Caco-2 (cell line): ENCODE measurements at regions not wholly inside any gene's neighbourhood (a gene's known extent, or its start where the extent isn't known, plus 50 kb on each side); places are given as distances from the start of the nearest gene placed in this dataset.

ENCODE experiments used
- BruUV-seq: library from RNA; stranded (reverse); fragments of 400-500 nt; replicated peaks from 2 replicates; lab custom pipeline; 2021; lab: Mats Ljungman, UMichigan
- CTCF ChIA-PET: fragments of 300-600 bp; sonication (Branson Sonifier 250); formaldehyde crosslinking; loops from one replicate; lab custom pipeline; 2022; ENCODE audit warnings: antibody characterized with exemption; lab: Charles Lee
- POLR2A ChIA-PET: fragments of 300-600 bp; sonication (Branson Sonifier 250); formaldehyde crosslinking; loops from one replicate; lab custom pipeline; 2022; ENCODE audit warnings: antibody characterized with exemption; lab: Charles Lee
- DNase-seq, 2 experiments: peaks; one replicate each; pipeline versions ENCODE4 v3.0.0 to v3.0.0-alpha.2; 2020 to 2022
- H3K27me3 ChIP-seq: replicated peaks from 2 replicates; pipeline ENCODE4 v1.6.0; 2011; ENCODE audit warnings: low read length; ENCODE audit not compliant: control insufficient read depth, insufficient read depth
- H3K36me3 ChIP-seq: 2 replicates; pipeline ENCODE4 v1.5.1; 2011; ENCODE audit warnings: low read length; ENCODE audit not compliant: control insufficient read depth, insufficient read depth
- H3K4me1 ChIP-seq: fragments of 250-450 bp; sonication (Bioruptor Pico); 2 replicates; pipeline ENCODE4 v1.5.1; 2020; ENCODE audit warnings: mild to moderate bottlenecking
- H3K4me3 ChIP-seq: 2 replicates; pipeline ENCODE4 v1.5.1; 2011; ENCODE audit warnings: low read depth, mild to moderate bottlenecking, control low read depth, low read length
- H3K9me3 ChIP-seq: fragments of 250-450 bp; sonication (Bioruptor Pico); 2 replicates; pipeline ENCODE4 v1.5.1; 2020; ENCODE audit warnings: mild to moderate bottlenecking, moderate library complexity
- H3K27ac Mint-ChIP-seq: one replicate; pipeline ENCODE4 v1.8.0; 2022; ENCODE audit warnings: mixed read lengths; ENCODE audit not compliant: unreplicated experiment
- H3K27me3 Mint-ChIP-seq: one replicate; pipeline ENCODE4 v1.8.0; 2022; ENCODE audit warnings: mixed read lengths; ENCODE audit not compliant: insufficient read depth, unreplicated experiment
- H3K36me3 Mint-ChIP-seq: one replicate; pipeline ENCODE4 v1.8.0; 2022; ENCODE audit warnings: mild to moderate bottlenecking, mixed read lengths; ENCODE audit not compliant: insufficient read depth, unreplicated experiment
- H3K4me1 Mint-ChIP-seq: one replicate; pipeline ENCODE4 v1.8.0; 2022; ENCODE audit warnings: low read depth, mixed read lengths; ENCODE audit not compliant: unreplicated experiment
- H3K4me3 Mint-ChIP-seq: one replicate; pipeline ENCODE4 v1.8.0; 2022; ENCODE audit warnings: mild to moderate bottlenecking, moderate library complexity, mixed read lengths; ENCODE audit not compliant: unreplicated experiment
- H3K9me3 Mint-ChIP-seq: one replicate; pipeline ENCODE4 v1.8.0; 2022; ENCODE audit warnings: mixed read lengths; ENCODE audit not compliant: unreplicated experiment
- intact Hi-C: fragments of 100-400 bp; cut with micrococcal nuclease; formaldehyde crosslinking; loops from one replicate; pipeline ENCODE4 v1.10.0; 2022; ENCODE audit not compliant: unreplicated experiment
- TF ChIP-seq, protein P1 (sequence below), 2 experiments: fragments of 200-600 bp in 1 of 2; IDR thresholded peaks; 1 replicate in 1 of 2; 2 replicates in 1 of 2; pipeline versions ENCODE4 v1.5.1 to v1.8.0; 2011 to 2022; ENCODE audit warnings: antibody characterized with exemption in 1 of 2, control low read depth in 1 of 2, inconsistent platforms in 1 of 2, low read depth in 1 of 2, low read length in 1 of 2, mild to moderate bottlenecking in 1 of 2, moderate library complexity in 1 of 2; ENCODE audit not compliant: insufficient read depth in 1 of 2, severe bottlenecking in 1 of 2, unreplicated experiment in 1 of 2

GRCh38 chr7:91338226-91339020 is 74.2 kb downstream of the FZD1 start:
- H3K36me3 ChIP-seq, result no peaks in the 10 kb centered on the region
- ChIA-PET CTCF (no interaction called here), POLR2A (no interaction called here)

GRCh38 chr7:91342346-91342745 is 78.1 kb downstream of the FZD1 start:
- Histone ChIP-seq H3K27me3 (no peaks in the 10 kb centered on the region), H3K36me3 (no peaks in the 10 kb centered on the region), H3K4me3 (no peak overlapping the region), H3K9me3 (no peaks in the 10 kb centered on the region), H3K4me1 (no peaks in the 10 kb centered on the region)
- no TSS peak for BruUV-seq
- CTCF ChIA-PET, result no interaction called here
- Mint-ChIP-seq H3K4me1 (no peaks in the 10 kb centered on the region), H3K9me3 (no peaks in the 10 kb centered on the region), H3K4me3 (no peak overlapping the region), H3K36me3 (no peaks in the 10 kb centered on the region), H3K27ac (no peak overlapping the region), H3K27me3 (peaks cover 14% of the 10 kb centered on the region)
- TF ChIP-seq, protein P1, sequence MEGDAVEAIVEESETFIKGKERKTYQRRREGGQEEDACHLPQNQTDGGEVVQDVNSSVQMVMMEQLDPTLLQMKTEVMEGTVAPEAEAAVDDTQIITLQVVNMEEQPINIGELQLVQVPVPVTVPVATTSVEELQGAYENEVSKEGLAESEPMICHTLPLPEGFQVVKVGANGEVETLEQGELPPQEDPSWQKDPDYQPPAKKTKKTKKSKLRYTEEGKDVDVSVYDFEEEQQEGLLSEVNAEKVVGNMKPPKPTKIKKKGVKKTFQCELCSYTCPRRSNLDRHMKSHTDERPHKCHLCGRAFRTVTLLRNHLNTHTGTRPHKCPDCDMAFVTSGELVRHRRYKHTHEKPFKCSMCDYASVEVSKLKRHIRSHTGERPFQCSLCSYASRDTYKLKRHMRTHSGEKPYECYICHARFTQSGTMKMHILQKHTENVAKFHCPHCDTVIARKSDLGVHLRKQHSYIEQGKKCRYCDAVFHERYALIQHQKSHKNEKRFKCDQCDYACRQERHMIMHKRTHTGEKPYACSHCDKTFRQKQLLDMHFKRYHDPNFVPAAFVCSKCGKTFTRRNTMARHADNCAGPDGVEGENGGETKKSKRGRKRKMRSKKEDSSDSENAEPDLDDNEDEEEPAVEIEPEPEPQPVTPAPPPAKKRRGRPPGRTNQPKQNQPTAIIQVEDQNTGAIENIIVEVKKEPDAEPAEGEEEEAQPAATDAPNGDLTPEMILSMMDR (IDR thresholded peaks at IDR 0.05; ENCODE audit: insufficient read depth in 1 of 2, low read depth in 1 of 2, low read length in 1 of 2, severe bottlenecking in 1 of 2, unreplicated experiment in 1 of 2), result no peak
- POLR2A ChIA-PET, result no interaction called here
- no peak for DNase-seq
- intact Hi-C loops, result no loop called here

More at GRCh38 chr7:91338226-91339020, 74.2 kb downstream of the FZD1 start:
- no peak for DNase-seq
- H3K36me3 Mint-ChIP-seq, result no peaks in the 10 kb centered on the region
- TF ChIP-seq, protein P1 (IDR thresholded peaks at IDR 0.05; ENCODE audit: insufficient read depth in 1 of 2, low read depth in 1 of 2, low read length in 1 of 2, severe bottlenecking in 1 of 2, unreplicated experiment in 1 of 2), result no peak
- Histone ChIP-seq H3K4me1 (no peaks in the 10 kb centered on the region), H3K9me3 (no peaks in the 10 kb centered on the region), H3K27me3 (no peaks in the 10 kb centered on the region), H3K4me3 (no peak overlapping the region)
- no peak overlapping the region for H3K4me3 Mint-ChIP-seq
- peaks cover 20% of the 10 kb centered on the region for H3K27me3 Mint-ChIP-seq
- no peaks in the 10 kb centered on the region for H3K4me1 Mint-ChIP-seq
- no peak overlapping the region for H3K27ac Mint-ChIP-seq
- BruUV-seq, result no TSS peak
- intact Hi-C loops, result no loop called here
- H3K9me3 Mint-ChIP-seq, result no peaks in the 10 kb centered on the region

DNA sequence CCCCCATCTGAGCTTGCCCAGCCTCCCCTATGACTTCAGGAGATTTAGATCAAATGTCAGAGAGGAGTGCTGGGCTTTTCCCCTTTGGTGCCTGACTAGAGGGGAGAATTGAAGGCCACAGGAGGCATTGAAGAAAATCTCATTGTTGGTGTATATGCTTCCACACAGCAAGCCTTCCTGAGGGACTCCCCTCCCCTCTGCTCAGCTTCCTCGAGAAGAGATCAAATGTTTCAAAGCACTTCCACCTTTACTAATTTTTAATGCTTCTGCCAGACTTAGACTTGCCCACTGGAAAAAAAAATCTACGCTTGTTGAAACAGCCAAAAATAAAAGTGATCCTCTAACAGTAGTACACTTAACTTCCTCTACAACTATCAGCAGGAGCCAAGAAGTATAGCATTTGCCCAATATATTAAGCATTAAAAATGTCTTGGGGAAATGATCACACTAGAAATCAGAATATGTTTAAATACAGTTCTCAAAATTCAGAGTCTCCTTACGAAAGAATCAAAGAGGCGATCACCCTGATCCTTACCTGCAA is 79.3 kb downstream of the FZD1 start:
- TF ChIP-seq, protein P1 (IDR thresholded peaks at IDR 0.05; ENCODE audit: insufficient read depth in 1 of 2, low read depth in 1 of 2, low read length in 1 of 2, severe bottlenecking in 1 of 2, unreplicated experiment in 1 of 2), result no peak
- ChIA-PET CTCF (no interaction called here), POLR2A (no interaction called here)
- Mint-ChIP-seq H3K27ac (no peak overlapping the region), H3K27me3 (peaks cover 14% of the 10 kb centered on the region), H3K9me3 (no peaks in the 10 kb centered on the region), H3K4me1 (no peaks in the 10 kb centered on the region), H3K36me3 (no peaks in the 10 kb centered on the region), H3K4me3 (no peak overlapping the region)
- Histone ChIP-seq H3K27me3 (no peaks in the 10 kb centered on the region), H3K9me3 (no peaks in the 10 kb centered on the region), H3K36me3 (no peaks in the 10 kb centered on the region), H3K4me1 (no peaks in the 10 kb centered on the region), H3K4me3 (no peak overlapping the region)
- no TSS peak for BruUV-seq
- DNase-seq, result no peak
- intact Hi-C loops, result no loop called here
